Activated naive CD8-positive, alpha-beta T cell (primary cell): ENCODE measurements at regions not wholly inside any gene's neighbourhood (a gene's known extent, or its start where the extent isn't known, plus 50 kb on each side); places are given as distances from the start of the nearest gene placed in this dataset.
"Not testable (repeated sequence)": the region's sequence is repeated elsewhere in the genome, so short reads cannot be mapped to it uniquely, and the experiment has no call there.

Experiments used
- H3K27ac Mint-ChIP-seq: one replicate; pipeline ENCODE4 v1.8.0; 2021; ENCODE audit warnings: mixed read lengths
- H3K27me3 Mint-ChIP-seq: one replicate; pipeline ENCODE4 v1.8.0; 2021; ENCODE audit warnings: mixed read lengths
- H3K36me3 Mint-ChIP-seq: one replicate; pipeline ENCODE4 v1.8.0; 2021; ENCODE audit warnings: mixed read lengths
- H3K4me1 Mint-ChIP-seq: one replicate; pipeline ENCODE4 v1.8.0; 2021; ENCODE audit warnings: low read depth, mixed read lengths
- H3K4me3 Mint-ChIP-seq: one replicate; pipeline ENCODE4 v1.8.0; 2021; ENCODE audit warnings: mild to moderate bottlenecking, mixed read lengths
- H3K9me3 Mint-ChIP-seq: one replicate; pipeline ENCODE4 v1.8.0; 2021; ENCODE audit warnings: low read depth, mixed read lengths

GRCh38 chr16:22692034-22692433 lies 121.9 kb upstream of the HS3ST2 start:
- H3K4me1 Mint-ChIP-seq: no peaks in the 10 kb centered on the region
- H3K36me3 Mint-ChIP-seq: peaks cover 1% of the 10 kb centered on the region
- H3K4me3 Mint-ChIP-seq: no peak overlapping the region
- H3K27ac Mint-ChIP-seq: no peak overlapping the region
- no peaks in the 10 kb centered on the region for H3K27me3 Mint-ChIP-seq
- peaks cover 5% of the 10 kb centered on the region for H3K9me3 Mint-ChIP-seq

GRCh38 chr16:22692916-22693637 lies 120.9 kb upstream of the HS3ST2 start:
- H3K36me3 Mint-ChIP-seq: no peaks in the 10 kb centered on the region
- no peaks in the 10 kb centered on the region for H3K4me1 Mint-ChIP-seq
- no peak overlapping the region for H3K4me3 Mint-ChIP-seq
- H3K9me3 Mint-ChIP-seq: no peaks in the 10 kb centered on the region
- H3K27ac Mint-ChIP-seq: no peak overlapping the region
- no peaks in the 10 kb centered on the region for H3K27me3 Mint-ChIP-seq

GRCh38 chr16:22693638-22694340 lies 120.2 kb upstream of the HS3ST2 start:
- Mint-ChIP-seq H3K4me1 (no peaks in the 10 kb centered on the region), H3K36me3 (no peaks in the 10 kb centered on the region), H3K9me3 (no peaks in the 10 kb centered on the region), H3K27me3 (no peaks in the 10 kb centered on the region), H3K27ac (no peak overlapping the region), H3K4me3 (no peak overlapping the region)

- H3K4me1 Mint-ChIP-seq: no peaks in the 10 kb centered on the region
- H3K27ac Mint-ChIP-seq: no peak overlapping the region
- H3K27me3 Mint-ChIP-seq: no peaks in the 10 kb centered on the region
- no peaks in the 10 kb centered on the region for H3K9me3 Mint-ChIP-seq
- no peaks in the 10 kb centered on the region for H3K36me3 Mint-ChIP-seq
- no peak overlapping the region for H3K4me3 Mint-ChIP-seq
These were observed 119.0 kb upstream of the HS3ST2 start for GRCh38 chr16:22694887-22695382.

GRCh38 chr16:22695773-22696172 lies 118.2 kb upstream of the HS3ST2 start:
- H3K27me3 Mint-ChIP-seq, H3K4me3 Mint-ChIP-seq, H3K4me1 Mint-ChIP-seq, H3K9me3 Mint-ChIP-seq, H3K36me3 Mint-ChIP-seq, H3K27ac Mint-ChIP-seq: not testable (repeated sequence)

- H3K27ac Mint-ChIP-seq: no peak overlapping the region
- H3K4me1 Mint-ChIP-seq: no peaks in the 10 kb centered on the region
- H3K36me3 Mint-ChIP-seq: no peaks in the 10 kb centered on the region
- no peak overlapping the region for H3K4me3 Mint-ChIP-seq
- H3K9me3 Mint-ChIP-seq: no peaks in the 10 kb centered on the region
- H3K27me3 Mint-ChIP-seq: peaks cover 8% of the 10 kb centered on the region
These were observed 114.6 kb upstream of the HS3ST2 start for GRCh38 chr16:22699356-22699755.

GRCh38 chr16:22705799-22706198 lies 108.2 kb upstream of the HS3ST2 start:
- H3K36me3 Mint-ChIP-seq: no peaks in the 10 kb centered on the region
- peaks cover 2% of the 10 kb centered on the region for H3K9me3 Mint-ChIP-seq
- H3K27ac Mint-ChIP-seq: no peak overlapping the region
- no peaks in the 10 kb centered on the region for H3K4me1 Mint-ChIP-seq
- no peak overlapping the region for H3K4me3 Mint-ChIP-seq
- peaks cover 14% of the 10 kb centered on the region for H3K27me3 Mint-ChIP-seq

GRCh38 chr16:22710326-22710725 lies 103.6 kb upstream of the HS3ST2 start:
- Mint-ChIP-seq H3K27me3 (peaks cover 9% of the 10 kb centered on the region), H3K36me3 (peaks cover 2% of the 10 kb centered on the region), H3K4me3 (no peak overlapping the region), H3K4me1 (no peaks in the 10 kb centered on the region), H3K9me3 (peaks cover 15% of the 10 kb centered on the region), H3K27ac (no peak overlapping the region)

- Mint-ChIP-seq H3K4me1 (no peaks in the 10 kb centered on the region), H3K27ac (no peak overlapping the region), H3K4me3 (no peak overlapping the region), H3K27me3 (peaks cover 8% of the 10 kb centered on the region), H3K9me3 (peaks cover 15% of the 10 kb centered on the region), H3K36me3 (peaks cover 2% of the 10 kb centered on the region)
These were observed 102.1 kb upstream of the HS3ST2 start for GRCh38 chr16:22711847-22712246.

GRCh38 chr16:22712471-22712870 lies 101.5 kb upstream of the HS3ST2 start:
- Mint-ChIP-seq H3K4me1 (no peaks in the 10 kb centered on the region), H3K27ac (no peak overlapping the region), H3K9me3 (peaks cover 15% of the 10 kb centered on the region), H3K27me3 (peaks cover 6% of the 10 kb centered on the region), H3K36me3 (peaks cover 2% of the 10 kb centered on the region), H3K4me3 (no peak overlapping the region)

GRCh38 chr16:22718598-22718997 lies 95.4 kb upstream of the HS3ST2 start:
- H3K4me1 Mint-ChIP-seq, H3K27ac Mint-ChIP-seq, H3K4me3 Mint-ChIP-seq, H3K9me3 Mint-ChIP-seq, H3K36me3 Mint-ChIP-seq: not testable (repeated sequence)
- peaks cover 20% of the 10 kb centered on the region for H3K27me3 Mint-ChIP-seq

- Mint-ChIP-seq H3K27ac (no peak overlapping the region), H3K9me3 (peaks cover 5% of the 10 kb centered on the region), H3K27me3 (peaks cover 21% of the 10 kb centered on the region), H3K4me3 (no peak overlapping the region), H3K4me1 (no peaks in the 10 kb centered on the region), H3K36me3 (peaks cover 3% of the 10 kb centered on the region)
These were observed 94.0 kb upstream of the HS3ST2 start for GRCh38 chr16:22719945-22720344.

- Mint-ChIP-seq H3K27ac (no peak overlapping the region), H3K27me3 (peaks cover 18% of the 10 kb centered on the region), H3K4me1 (no peaks in the 10 kb centered on the region)
These were observed 92.4 kb upstream of the HS3ST2 start for GRCh38 chr16:22721511-22722100.

GRCh38 chr16:22722551-22723541 lies 91.1 kb upstream of the HS3ST2 start:
- H3K36me3 Mint-ChIP-seq, H3K4me1 Mint-ChIP-seq, H3K27ac Mint-ChIP-seq, H3K4me3 Mint-ChIP-seq, H3K9me3 Mint-ChIP-seq: not testable (repeated sequence)
- H3K27me3 Mint-ChIP-seq: peaks cover 16% of the 10 kb centered on the region

More at GRCh38 chr16:22721511-22722100, 92.4 kb upstream of the HS3ST2 start:
- Mint-ChIP-seq H3K4me3 (no peak overlapping the region), H3K9me3 (peaks cover 5% of the 10 kb centered on the region), H3K36me3 (peaks cover 3% of the 10 kb centered on the region)
